GM12878 (cell line): ENCODE measurements at regions not wholly inside any gene's neighbourhood (a gene's known extent, or its start where the extent isn't known, plus 50 kb on each side); places are given as distances from the start of the nearest gene placed in this dataset.

ENCODE experiments used
- ATAC-seq: fragments of 200-7000 bp; cut with Tn5 transposase; 3 replicates; pipeline ENCODE4 v1.9.1; 2020; ENCODE audit warnings: mild to moderate bottlenecking, moderate library complexity
- BruUV-seq: library from RNA; stranded (reverse); fragments of 400-500 nt; replicated peaks from 2 replicates; lab custom pipeline; 2021; lab: Mats Ljungman, UMichigan
- CTCF ChIA-PET: fragments of 300-600 bp; sonication (Branson Sonifier 250); formaldehyde crosslinking; extraction: SDS; loops from one replicate; lab custom pipeline; 2021; ENCODE audit warnings: inconsistent platforms; lab: Yijun Ruan, JAX
- POLR2A ChIA-PET: fragments of 350-600 bp; formaldehyde crosslinking; extraction: SDS; loops from one replicate; lab custom pipeline; 2021; ENCODE audit warnings: inconsistent platforms; lab: Charles Lee
- RAD21 ChIA-PET: fragments of 300-600 bp; sonication (Branson Sonifier 250); formaldehyde crosslinking; loops from one replicate; lab custom pipeline; 2023; ENCODE audit warnings: antibody characterized with exemption; ENCODE audit not compliant: unreplicated experiment; lab: Charles Lee
- SMC1A ChIA-PET: fragments of 300-600 bp; sonication (Branson Sonifier 250); formaldehyde crosslinking; loops from one replicate; lab custom pipeline; 2023; ENCODE audit not compliant: unreplicated experiment, uncharacterized antibody; lab: Charles Lee
- DNase-seq: peaks from one replicate; pipeline ENCODE4 v3.0.0-alpha.2; 2011; ENCODE audit warnings: low read depth, low spot score
- FAIRE-seq: peaks from 3 replicates; lab custom pipeline; 2011; peaks lifted over from hg19 to GRCh38; lab: Jason Lieb, UNC
- H2AFZ ChIP-seq: 2 replicates; pipeline ENCODE4 v1.6.0; 2011; ENCODE audit warnings: low read depth, low read length, control low read depth; ENCODE audit not compliant: control insufficient read depth
- H3K27ac ChIP-seq: 2 replicates; pipeline ENCODE4 v1.5.1; 2011; ENCODE audit warnings: control low read depth; ENCODE audit not compliant: control insufficient read depth, insufficient read depth
- H3K27me3 ChIP-seq, 2 experiments: replicated peaks in 1 of 2; 2 replicates each; pipeline versions ENCODE4 v1.6.0 to v1.6.1; 2011; ENCODE audit warnings: low read length in 1 of 2; ENCODE audit not compliant: control insufficient read depth in 2 of 2, insufficient read depth in 2 of 2
- H3K36me3 ChIP-seq, 2 experiments: 2 replicates each; pipeline ENCODE4 v1.5.1; 2011; ENCODE audit warnings: low read length in 1 of 2; ENCODE audit not compliant: control insufficient read depth in 2 of 2, insufficient read depth in 2 of 2
- H3K4me1 ChIP-seq: 2 replicates; pipeline ENCODE4 v1.6.1; 2011; ENCODE audit warnings: mild to moderate bottlenecking, low read length, moderate library complexity, mixed read lengths; ENCODE audit not compliant: control insufficient read depth, insufficient read depth
- H3K4me2 ChIP-seq: 2 replicates; pipeline ENCODE4 v1.6.0; 2011; ENCODE audit warnings: control low read depth; ENCODE audit not compliant: control insufficient read depth, insufficient read depth
- H3K4me3 ChIP-seq: fragments of 200-600 bp; sonication (generic); 2 replicates; pipeline ENCODE4 v1.5.1; 2016
- H3K79me2 ChIP-seq: 2 replicates; pipeline ENCODE4 v1.6.0; 2011; ENCODE audit warnings: low read length; ENCODE audit not compliant: control insufficient read depth, insufficient read depth
- H3K9ac ChIP-seq: 2 replicates; pipeline ENCODE4 v1.8.0; 2011; ENCODE audit warnings: low read length, control low read depth, mixed read lengths; ENCODE audit not compliant: control insufficient read depth, insufficient read depth
- H3K9me3 ChIP-seq: replicated peaks from 3 replicates; pipeline ENCODE4 v1.5.1; 2011; ENCODE audit warnings: mild to moderate bottlenecking, low read length; ENCODE audit not compliant: control insufficient read depth, insufficient read depth
- H4K20me1 ChIP-seq: 2 replicates; pipeline ENCODE4 v1.6.0; 2011; ENCODE audit not compliant: control insufficient read depth, insufficient read depth
- ATF3 ChIP-seq: IDR thresholded peaks from 2 replicates; pipeline ENCODE4 v1.6.1; 2011; ENCODE audit warnings: low read depth, mild to moderate bottlenecking, low read length, moderate library complexity, borderline replicate concordance; ENCODE audit errors: extremely low read depth
- BCL3 ChIP-seq: IDR thresholded peaks from 2 replicates; pipeline ENCODE4 v1.6.1; 2011; ENCODE audit warnings: borderline replicate concordance, low read depth, mild to moderate bottlenecking, moderate library complexity, low read length; ENCODE audit not compliant: insufficient read depth, poor library complexity, severe bottlenecking
- GABPA ChIP-seq: IDR thresholded peaks from 2 replicates; pipeline ENCODE4 v1.6.1; 2014; ENCODE audit warnings: antibody characterized with exemption, low read depth, mild to moderate bottlenecking, inconsistent platforms
- HCFC1 ChIP-seq: fragments of 150-350 bp; IDR thresholded peaks from 2 replicates; pipeline ENCODE4 v1.6.1; 2014; ENCODE audit warnings: low read length
- RELA ChIP-seq: fragments of 450-650 bp; IDR thresholded peaks from 2 replicates; pipeline ENCODE4 v1.8.0; 2014; ENCODE audit warnings: borderline replicate concordance; ENCODE audit not compliant: partially characterized antibody
- SMAD5 ChIP-seq: IDR thresholded peaks from 2 replicates; pipeline ENCODE4 v1.6.1; 2016; ENCODE audit warnings: antibody characterized with exemption, low read depth
- SP1 ChIP-seq: IDR thresholded peaks from one replicate; pipeline ENCODE4 v1.6.1; 2011; ENCODE audit warnings: low read depth, low read length
- SUPT20H ChIP-seq: IDR thresholded peaks from 2 replicates; pipeline ENCODE4 v1.6.1; 2011; ENCODE audit warnings: low read depth, mild to moderate bottlenecking, low read length, moderate library complexity, borderline replicate concordance; ENCODE audit not compliant: control insufficient read depth
- TAF1 ChIP-seq: IDR thresholded peaks from 2 replicates; pipeline ENCODE4 v1.6.1; 2011; ENCODE audit warnings: mild to moderate bottlenecking, low read depth, low read length, borderline replicate concordance
- ZNF687 ChIP-seq: fragments of 450-650 bp; IDR thresholded peaks from 2 replicates; pipeline ENCODE4 v1.6.1; 2017; ENCODE audit warnings: mild to moderate bottlenecking, moderate library complexity
- ZZZ3 ChIP-seq: IDR thresholded peaks from 2 replicates; pipeline ENCODE4 v1.6.1; 2011; ENCODE audit warnings: low read depth; ENCODE audit not compliant: control insufficient read depth, insufficient read length
- WGBS: methylation state at CpG from one replicate; pipeline ENCODE4 v1.1.6; 2016; ENCODE audit warnings: low lambda C conversion rate; ENCODE audit not compliant: insufficient replicate concordance, insufficient coverage; ENCODE audit errors: missing lambda C conversion rate; 5-methylcytosine and 5-hydroxymethylcytosine counted together
- in situ Hi-C: fragments of 300-500 bp; cut with MboI; formaldehyde crosslinking; loops from 9 replicates; pipeline ENCODE4 v1.14.3; 2018; ENCODE audit warnings: mixed read lengths
- intact Hi-C: fragments of 100-400 bp; cut with micrococcal nuclease; formaldehyde crosslinking; loops from one replicate; pipeline ENCODE4 v1.14.2; 2022; ENCODE audit not compliant: unreplicated experiment
- TF ChIP-seq, protein P1 (sequence below): IDR thresholded peaks from 2 replicates; pipeline ENCODE4 v1.6.1; 2011; ENCODE audit warnings: borderline replicate concordance, low read depth, mild to moderate bottlenecking, moderate library complexity, mixed read lengths, low read length; ENCODE audit not compliant: insufficient read depth; ENCODE audit errors: extremely low read length
- TF ChIP-seq, protein P2 (sequence below): fragments of 450-650 bp; IDR thresholded peaks from 2 replicates; pipeline ENCODE4 v1.6.1; 2017; ENCODE audit warnings: borderline replicate concordance

GRCh38 chr11:90531001-90531400, 308.2 kb upstream of the CHORDC1 start:
- in situ Hi-C loops (no loop called here), intact Hi-C loops (no loop called here)
- DNase-seq (no peak), FAIRE-seq (no peak), ATAC-seq (no peak)
- 0% methylated on average over 1 of the region's 1 CpG for WGBS
- Histone ChIP-seq H2AFZ (no peak overlapping the region), H3K4me2 (no peak overlapping the region), H3K4me1 (no peaks in the 10 kb centered on the region), H3K4me3 (no peak overlapping the region), H3K27me3 (no peaks in the 10 kb centered on the region), H3K36me3 (no peaks in the 10 kb centered on the region), H3K27ac (no peak overlapping the region), H3K79me2 (no peaks in the 10 kb centered on the region), H4K20me1 (no peaks in the 10 kb centered on the region), H3K9ac (no peak overlapping the region), H3K9me3 (no peaks in the 10 kb centered on the region)
- BruUV-seq = no TSS peak
- ChIA-PET POLR2A (no interaction called here), SMC1A (no interaction called here), RAD21 (no interaction called here), CTCF (no interaction called here)
- TF ChIP-seq, protein P1, sequence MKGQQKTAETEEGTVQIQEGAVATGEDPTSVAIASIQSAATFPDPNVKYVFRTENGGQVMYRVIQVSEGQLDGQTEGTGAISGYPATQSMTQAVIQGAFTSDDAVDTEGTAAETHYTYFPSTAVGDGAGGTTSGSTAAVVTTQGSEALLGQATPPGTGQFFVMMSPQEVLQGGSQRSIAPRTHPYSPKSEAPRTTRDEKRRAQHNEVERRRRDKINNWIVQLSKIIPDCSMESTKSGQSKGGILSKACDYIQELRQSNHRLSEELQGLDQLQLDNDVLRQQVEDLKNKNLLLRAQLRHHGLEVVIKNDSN = no peak
- TF ChIP-seq RELA (no peak), ZZZ3 (no peak), SUPT20H (no peak), TAF1 (no peak), ATF3 (no peak), GABPA (no peak), SP1 (no peak), BCL3 (no peak), SMAD5 (no peak), HCFC1 (no peak), ZNF687 (no peak)
- TF ChIP-seq, protein P2, sequence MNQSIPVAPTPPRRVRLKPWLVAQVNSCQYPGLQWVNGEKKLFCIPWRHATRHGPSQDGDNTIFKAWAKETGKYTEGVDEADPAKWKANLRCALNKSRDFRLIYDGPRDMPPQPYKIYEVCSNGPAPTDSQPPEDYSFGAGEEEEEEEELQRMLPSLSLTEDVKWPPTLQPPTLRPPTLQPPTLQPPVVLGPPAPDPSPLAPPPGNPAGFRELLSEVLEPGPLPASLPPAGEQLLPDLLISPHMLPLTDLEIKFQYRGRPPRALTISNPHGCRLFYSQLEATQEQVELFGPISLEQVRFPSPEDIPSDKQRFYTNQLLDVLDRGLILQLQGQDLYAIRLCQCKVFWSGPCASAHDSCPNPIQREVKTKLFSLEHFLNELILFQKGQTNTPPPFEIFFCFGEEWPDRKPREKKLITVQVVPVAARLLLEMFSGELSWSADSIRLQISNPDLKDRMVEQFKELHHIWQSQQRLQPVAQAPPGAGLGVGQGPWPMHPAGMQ = no peak
